ENCODE measurements at regions not wholly inside any gene's neighbourhood (a gene's known extent, or its start where the extent isn't known, plus 50 kb on each side); places are given as distances from the start of the nearest gene placed in this dataset.

GRCh38 chr11:128026596-128026995, 560.8 kb downstream of the ETS1 start:
- intact Hi-C loops (cut with DNase I): loop anchor here (5.0 kb wide), 1 partner anchor 131 kb away; no protein-coding TSS in a partner anchor
- TF ChIP-seq, protein P1, sequence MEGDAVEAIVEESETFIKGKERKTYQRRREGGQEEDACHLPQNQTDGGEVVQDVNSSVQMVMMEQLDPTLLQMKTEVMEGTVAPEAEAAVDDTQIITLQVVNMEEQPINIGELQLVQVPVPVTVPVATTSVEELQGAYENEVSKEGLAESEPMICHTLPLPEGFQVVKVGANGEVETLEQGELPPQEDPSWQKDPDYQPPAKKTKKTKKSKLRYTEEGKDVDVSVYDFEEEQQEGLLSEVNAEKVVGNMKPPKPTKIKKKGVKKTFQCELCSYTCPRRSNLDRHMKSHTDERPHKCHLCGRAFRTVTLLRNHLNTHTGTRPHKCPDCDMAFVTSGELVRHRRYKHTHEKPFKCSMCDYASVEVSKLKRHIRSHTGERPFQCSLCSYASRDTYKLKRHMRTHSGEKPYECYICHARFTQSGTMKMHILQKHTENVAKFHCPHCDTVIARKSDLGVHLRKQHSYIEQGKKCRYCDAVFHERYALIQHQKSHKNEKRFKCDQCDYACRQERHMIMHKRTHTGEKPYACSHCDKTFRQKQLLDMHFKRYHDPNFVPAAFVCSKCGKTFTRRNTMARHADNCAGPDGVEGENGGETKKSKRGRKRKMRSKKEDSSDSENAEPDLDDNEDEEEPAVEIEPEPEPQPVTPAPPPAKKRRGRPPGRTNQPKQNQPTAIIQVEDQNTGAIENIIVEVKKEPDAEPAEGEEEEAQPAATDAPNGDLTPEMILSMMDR (IDR thresholded peaks at IDR 0.05): no peak
- TF ChIP-seq EP300 (IDR thresholded peaks at IDR 0.05) (no peak), POLR2A (IDR thresholded peaks at IDR 0.05; ENCODE audit: low read depth) (no peak), POLR2AphosphoS5 (IDR thresholded peaks at IDR 0.05) (no peak)
- H3K9me3 ChIP-seq: no peaks in the 10 kb centered on the region
- 52% methylated on average over 6 of the region's 6 CpGs for WGBS
- DNase-seq (ENCODE audit: extremely low spot score): no peak
- no peaks in the 10 kb centered on the region for H3K4me1 ChIP-seq
- H3K4me3 ChIP-seq: no peak overlapping the region
- H3K27me3 ChIP-seq: peaks cover 0 to 13% (median 0%) of the 10 kb centered on the region in 4 donors
- no peaks in the 10 kb centered on the region for H3K36me3 ChIP-seq
- H3K27ac ChIP-seq (replicated peaks in 1 of 4): no peak overlapping the region

DNA sequence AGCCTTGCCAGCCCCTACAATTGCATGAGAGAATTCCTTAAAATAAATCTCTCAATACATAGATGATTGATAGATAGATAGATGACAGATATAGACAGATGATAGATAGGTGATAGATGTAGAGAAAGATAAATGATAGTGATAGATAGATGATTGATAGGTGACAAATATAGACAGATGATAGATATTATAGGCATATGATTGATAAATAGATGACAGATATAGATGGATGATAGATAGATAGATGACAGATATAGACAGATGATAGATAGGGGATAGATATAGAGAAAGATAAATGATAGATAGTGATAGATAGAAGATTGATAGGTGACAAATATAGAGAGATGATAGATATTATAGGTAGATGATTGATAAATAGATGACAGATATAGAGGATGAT, 564.6 kb downstream of the ETS1 start:
- H3K9me3 ChIP-seq: no peaks in the 10 kb centered on the region
- no peak for TF ChIP-seq EP300 (IDR thresholded peaks at IDR 0.05)
- TF ChIP-seq, protein P1 (IDR thresholded peaks at IDR 0.05): no peak
- TF ChIP-seq POLR2A (IDR thresholded peaks at IDR 0.05; ENCODE audit: low read depth): no peak
- no peak for TF ChIP-seq POLR2AphosphoS5 (IDR thresholded peaks at IDR 0.05)
- no peak for DNase-seq (ENCODE audit: extremely low spot score)
- H3K4me3 ChIP-seq: no peak overlapping the region
- H3K36me3 ChIP-seq: no peaks in the 10 kb centered on the region
- no peaks in the 10 kb centered on the region for H3K4me1 ChIP-seq
- H3K27me3 ChIP-seq: peaks cover 0 to 10% (median 0%) of the 10 kb centered on the region in 4 donors
- H3K27ac ChIP-seq (replicated peaks in 1 of 4): no peak overlapping the region
- intact Hi-C loops (cut with DNase I): no loop called here

GRCh38 chr11:128022007-128022368, 565.4 kb downstream of the ETS1 start:
- Histone ChIP-seq H3K4me3 (no peak overlapping the region), H3K9me3 (no peaks in the 10 kb centered on the region), H3K4me1 (no peaks in the 10 kb centered on the region), H3K27ac (replicated peaks in 1 of 4) (no peak overlapping the region), H3K36me3 (no peaks in the 10 kb centered on the region), H3K27me3 (peaks cover 0 to 10% (median 0%) of the 10 kb centered on the region in 4 donors)
- WGBS: no CpG with 5 or more reads among the region's 3 CpGs
- DNase-seq (ENCODE audit: extremely low spot score): peak; percentile 81
- intact Hi-C loops (cut with DNase I): no loop called here
- TF ChIP-seq, protein P1 (IDR thresholded peaks at IDR 0.05): no peak
- TF ChIP-seq POLR2AphosphoS5 (IDR thresholded peaks at IDR 0.05) (no peak), EP300 (IDR thresholded peaks at IDR 0.05) (no peak), POLR2A (IDR thresholded peaks at IDR 0.05; ENCODE audit: low read depth) (no peak)

DNA sequence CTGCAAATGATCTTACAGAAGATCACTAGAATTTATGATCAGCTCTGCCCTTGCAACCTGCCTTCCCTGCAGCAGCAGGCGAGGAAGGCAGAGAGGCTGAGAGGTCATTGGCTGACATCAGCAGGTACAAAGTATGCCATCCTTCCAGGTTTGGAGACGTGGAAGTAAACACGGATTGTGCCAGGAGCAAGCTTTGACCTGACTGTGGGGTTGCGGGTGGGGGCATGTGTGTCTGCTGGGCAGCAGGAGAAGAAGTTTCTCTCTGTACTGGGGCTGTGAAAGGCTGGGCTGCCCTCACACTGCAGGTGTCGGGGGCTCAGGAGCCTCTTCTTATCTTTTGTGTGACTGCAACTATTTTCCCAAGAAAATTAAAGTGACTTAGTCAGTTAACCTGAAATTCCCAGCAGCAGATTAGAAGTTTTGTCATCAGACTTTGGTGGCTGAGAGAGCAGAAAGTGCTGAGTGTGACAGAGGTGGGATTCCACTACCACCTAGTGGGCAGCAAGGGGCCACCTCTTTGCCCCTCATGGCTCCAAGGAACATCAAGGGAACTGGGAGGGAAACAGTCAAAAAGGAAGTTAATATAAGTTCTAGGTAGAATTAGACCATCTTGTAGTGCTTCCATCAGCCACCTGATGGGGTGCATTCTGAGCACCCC, 565.9 kb downstream of the ETS1 start:
- Histone ChIP-seq H3K36me3 (no peaks in the 10 kb centered on the region), H3K27ac (replicated peaks in 1 of 4) (no peak overlapping the region), H3K27me3 (peaks cover 0 to 10% (median 0%) of the 10 kb centered on the region in 4 donors), H3K9me3 (no peaks in the 10 kb centered on the region), H3K4me3 (no peak overlapping the region), H3K4me1 (no peaks in the 10 kb centered on the region)
- DNase-seq (ENCODE audit: extremely low spot score): no peak
- WGBS: 81% methylated on average over 4 of the region's 5 CpGs
- TF ChIP-seq, protein P1 (IDR thresholded peaks at IDR 0.05): peak in 1 of 3 experiments; percentile 16
- TF ChIP-seq POLR2AphosphoS5 (IDR thresholded peaks at IDR 0.05): no peak
- intact Hi-C loops (cut with DNase I): no loop called here

- H3K4me1 ChIP-seq: no peaks in the 10 kb centered on the region
- H3K36me3 ChIP-seq: no peaks in the 10 kb centered on the region
- whole genome bisulfite sequencing: 94% methylated on average over 6 of the region's 6 CpGs
- H3K4me3 ChIP-seq: no peak overlapping the region
- TF ChIP-seq POLR2AphosphoS5 (IDR thresholded peaks at IDR 0.05) (no peak), EP300 (IDR thresholded peaks at IDR 0.05) (no peak), POLR2A (IDR thresholded peaks at IDR 0.05; ENCODE audit: low read depth) (no peak)
- TF ChIP-seq, protein P1 (IDR thresholded peaks at IDR 0.05): no peak
- DNase-seq (ENCODE audit: extremely low spot score): peak; percentile 70
- H3K9me3 ChIP-seq: no peaks in the 10 kb centered on the region
- intact Hi-C loops (cut with DNase I): no loop called here
- no peak overlapping the region for H3K27ac ChIP-seq (replicated peaks in 1 of 4)
- H3K27me3 ChIP-seq: peaks cover 0 to 6% (median 0%) of the 10 kb centered on the region in 4 donors
Measured at GRCh38 chr11:128018692-128019091, 568.7 kb downstream of the ETS1 start.
